OCI-LY3 (cell line): ENCODE measurements at regions not wholly inside any gene's neighbourhood (a gene's known extent, or its start where the extent isn't known, plus 50 kb on each side); places are given as distances from the start of the nearest gene placed in this dataset.

Source experiments
- CTCF ChIP-seq: fragments of 200-600, 300-600 bp; sonication (generic); IDR thresholded peaks from 2 replicates; pipeline ENCODE4 v1.5.1; 2014; ENCODE audit warnings: antibody characterized with exemption, low read length, low read depth
- EZH2phosphoT487 ChIP-seq: fragments of 200-600 bp; shearing (Covaris generic); IDR thresholded peaks from 2 replicates; pipeline ENCODE4 v1.6.1; 2018; ENCODE audit warnings: antibody characterized with exemption, mixed run types, low read depth

- TF ChIP-seq CTCF (no peak), EZH2phosphoT487 (no peak)
Measured at GRCh38 chr4:24364852-24365251, 219.5 kb downstream of the DHX15 start.
